PC-9 (cell line): ENCODE measurements at regions not wholly inside any gene's neighbourhood (a gene's known extent, or its start where the extent isn't known, plus 50 kb on each side); places are given as distances from the start of the nearest gene placed in this dataset.

Experiments
- CTCF ChIP-seq: fragments of 200-600 bp; sonication (generic); conservative IDR thresholded peaks from 2 replicates; pipeline ENCODE4 v1.6.1; 2017; ENCODE audit warnings: mixed run types, antibody characterized with exemption, mild to moderate bottlenecking, moderate library complexity
- EZH2 ChIP-seq: fragments of 200-600 bp; sonication (generic); IDR thresholded peaks from 2 replicates; pipeline ENCODE4 v1.8.0; 2017; ENCODE audit warnings: antibody characterized with exemption, low read depth

GRCh38 chr4:23276076-23276475, 583.3 kb downstream of the GBA3 start:
- TF ChIP-seq CTCF (no peak), EZH2 (no peak)
